ENCODE measurements at regions not wholly inside any gene's neighbourhood (a gene's known extent, or its start where the extent isn't known, plus 50 kb on each side); places are given as distances from the start of the nearest gene placed in this dataset.

DNA sequence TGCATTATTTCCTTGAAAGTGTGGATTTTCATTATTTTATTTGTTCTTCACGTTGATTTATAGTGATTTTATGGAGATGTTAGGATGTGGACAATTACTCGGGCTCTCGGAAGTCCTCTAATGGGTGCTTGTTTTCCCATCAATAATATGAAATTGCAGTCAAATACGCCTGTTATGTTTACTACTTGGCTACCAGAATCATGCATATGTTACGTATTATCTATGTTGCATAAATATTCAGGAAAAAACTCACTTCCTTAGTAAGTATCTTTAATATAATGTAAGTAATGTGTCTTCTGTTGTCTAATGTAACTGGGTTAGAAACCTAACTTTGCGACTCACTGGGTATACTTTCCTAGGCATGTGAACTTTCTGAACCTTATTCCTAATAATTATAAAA is 823.4 kb upstream of the CHORDC1 start:
- TF ChIP-seq EZH2 (optimal IDR thresholded peaks at IDR 0.05; ENCODE audit: low read depth, low read length) (no peak), EZH2phosphoT487 (IDR thresholded peaks at IDR 0.05; ENCODE audit: low read length) (no peak)
- TF ChIP-seq, protein P1, sequence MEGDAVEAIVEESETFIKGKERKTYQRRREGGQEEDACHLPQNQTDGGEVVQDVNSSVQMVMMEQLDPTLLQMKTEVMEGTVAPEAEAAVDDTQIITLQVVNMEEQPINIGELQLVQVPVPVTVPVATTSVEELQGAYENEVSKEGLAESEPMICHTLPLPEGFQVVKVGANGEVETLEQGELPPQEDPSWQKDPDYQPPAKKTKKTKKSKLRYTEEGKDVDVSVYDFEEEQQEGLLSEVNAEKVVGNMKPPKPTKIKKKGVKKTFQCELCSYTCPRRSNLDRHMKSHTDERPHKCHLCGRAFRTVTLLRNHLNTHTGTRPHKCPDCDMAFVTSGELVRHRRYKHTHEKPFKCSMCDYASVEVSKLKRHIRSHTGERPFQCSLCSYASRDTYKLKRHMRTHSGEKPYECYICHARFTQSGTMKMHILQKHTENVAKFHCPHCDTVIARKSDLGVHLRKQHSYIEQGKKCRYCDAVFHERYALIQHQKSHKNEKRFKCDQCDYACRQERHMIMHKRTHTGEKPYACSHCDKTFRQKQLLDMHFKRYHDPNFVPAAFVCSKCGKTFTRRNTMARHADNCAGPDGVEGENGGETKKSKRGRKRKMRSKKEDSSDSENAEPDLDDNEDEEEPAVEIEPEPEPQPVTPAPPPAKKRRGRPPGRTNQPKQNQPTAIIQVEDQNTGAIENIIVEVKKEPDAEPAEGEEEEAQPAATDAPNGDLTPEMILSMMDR (IDR thresholded peaks at IDR 0.05; ENCODE audit: low read length) = no peak
